ENCODE measurements at regions not wholly inside any gene's neighbourhood (a gene's known extent, or its start where the extent isn't known, plus 50 kb on each side); places are given as distances from the start of the nearest gene placed in this dataset.

- FAIRE-seq (no peak), DNase-seq (ENCODE audit: insufficient read length, low spot score) (no peak)
- TF ChIP-seq POLR2AphosphoS5 (IDR thresholded peaks at IDR 0.05; ENCODE audit: low read depth, low read length) (no peak), PAX5 (IDR thresholded peaks at IDR 0.05; ENCODE audit: insufficient read depth, low read length, severe bottlenecking) (no peak), TAF1 (IDR thresholded peaks at IDR 0.05; ENCODE audit: low read depth, low read length) (no peak), POU2F2 (IDR thresholded peaks at IDR 0.05; ENCODE audit: low read depth, low read length) (no peak), SPI1 (IDR thresholded peaks at IDR 0.05; ENCODE audit: low read depth, low read length) (no peak)
These were observed 180.8 kb upstream of the CHD6 start for GRCh38 chr20:41798930-41799502.

- DNase-seq (ENCODE audit: insufficient read length, low spot score) (no peak), FAIRE-seq (no peak)
These were observed 168.0 kb upstream of the CHD6 start for GRCh38 chr20:41786158-41786557.

GRCh38 chr20:41784209-41784958 lies 166.2 kb upstream of the CHD6 start:
- FAIRE-seq (no peak), DNase-seq (ENCODE audit: insufficient read length, low spot score) (no peak)
- TF ChIP-seq PAX5 (IDR thresholded peaks at IDR 0.05; ENCODE audit: insufficient read depth, low read length, severe bottlenecking) (no peak), POU2F2 (IDR thresholded peaks at IDR 0.05; ENCODE audit: low read depth, low read length) (no peak), TAF1 (IDR thresholded peaks at IDR 0.05; ENCODE audit: low read depth, low read length) (no peak), SPI1 (IDR thresholded peaks at IDR 0.05; ENCODE audit: low read depth, low read length) (no peak), POLR2AphosphoS5 (IDR thresholded peaks at IDR 0.05; ENCODE audit: low read depth, low read length) (no peak), POLR2A (IDR thresholded peaks at IDR 0.05; ENCODE audit: low read depth, low read length) (no peak)

More at GRCh38 chr20:41786158-41786557, 168.0 kb upstream of the CHD6 start:
- TF ChIP-seq POLR2A (IDR thresholded peaks at IDR 0.05; ENCODE audit: low read depth, low read length) (no peak), POU2F2 (IDR thresholded peaks at IDR 0.05; ENCODE audit: low read depth, low read length) (no peak), SPI1 (IDR thresholded peaks at IDR 0.05; ENCODE audit: low read depth, low read length) (no peak), TAF1 (IDR thresholded peaks at IDR 0.05; ENCODE audit: low read depth, low read length) (no peak), PAX5 (IDR thresholded peaks at IDR 0.05; ENCODE audit: insufficient read depth, low read length, severe bottlenecking) (no peak), POLR2AphosphoS5 (IDR thresholded peaks at IDR 0.05; ENCODE audit: low read depth, low read length) (no peak)

- FAIRE-seq (no peak), DNase-seq (ENCODE audit: insufficient read length, low spot score) (no peak)
These were observed 165.4 kb upstream of the CHD6 start for GRCh38 chr20:41783423-41784208.

GRCh38 chr20:41782730-41783406 lies 164.7 kb upstream of the CHD6 start:
- no peak for TF ChIP-seq POU2F2 (IDR thresholded peaks at IDR 0.05; ENCODE audit: low read depth, low read length)
- no peak for TF ChIP-seq PAX5 (IDR thresholded peaks at IDR 0.05; ENCODE audit: insufficient read depth, low read length, severe bottlenecking)
- no peak for TF ChIP-seq SPI1 (IDR thresholded peaks at IDR 0.05; ENCODE audit: low read depth, low read length)
- TF ChIP-seq POLR2AphosphoS5 (IDR thresholded peaks at IDR 0.05; ENCODE audit: low read depth, low read length), result no peak
- FAIRE-seq, result no peak
- no peak for DNase-seq (ENCODE audit: insufficient read length, low spot score)

More at GRCh38 chr20:41783423-41784208, 165.4 kb upstream of the CHD6 start:
- no peak for TF ChIP-seq SPI1 (IDR thresholded peaks at IDR 0.05; ENCODE audit: low read depth, low read length)
- TF ChIP-seq POLR2AphosphoS5 (IDR thresholded peaks at IDR 0.05; ENCODE audit: low read depth, low read length), result no peak
- TF ChIP-seq TAF1 (IDR thresholded peaks at IDR 0.05; ENCODE audit: low read depth, low read length), result no peak
- no peak for TF ChIP-seq POLR2A (IDR thresholded peaks at IDR 0.05; ENCODE audit: low read depth, low read length)
- no peak for TF ChIP-seq POU2F2 (IDR thresholded peaks at IDR 0.05; ENCODE audit: low read depth, low read length)
- TF ChIP-seq PAX5 (IDR thresholded peaks at IDR 0.05; ENCODE audit: insufficient read depth, low read length, severe bottlenecking), result no peak

- DNase-seq (ENCODE audit: insufficient read length, low spot score), result no peak
- no peak for TF ChIP-seq PAX5 (IDR thresholded peaks at IDR 0.05; ENCODE audit: insufficient read depth, low read length, severe bottlenecking)
- TF ChIP-seq POU2F2 (IDR thresholded peaks at IDR 0.05; ENCODE audit: low read depth, low read length), result no peak
- TF ChIP-seq POLR2AphosphoS5 (IDR thresholded peaks at IDR 0.05; ENCODE audit: low read depth, low read length), result no peak
- TF ChIP-seq SPI1 (IDR thresholded peaks at IDR 0.05; ENCODE audit: low read depth, low read length), result no peak
- no peak for TF ChIP-seq TAF1 (IDR thresholded peaks at IDR 0.05; ENCODE audit: low read depth, low read length)
- no peak for TF ChIP-seq POLR2A (IDR thresholded peaks at IDR 0.05; ENCODE audit: low read depth, low read length)
- no peak for FAIRE-seq
These were observed 164.1 kb upstream of the CHD6 start for GRCh38 chr20:41782255-41782654.

GRCh38 chr20:41776421-41776820 lies 158.2 kb upstream of the CHD6 start:
- FAIRE-seq, result no peak
- DNase-seq (ENCODE audit: insufficient read length, low spot score), result no peak
- TF ChIP-seq SPI1 (IDR thresholded peaks at IDR 0.05; ENCODE audit: low read depth, low read length), result no peak
- no peak for TF ChIP-seq POLR2A (IDR thresholded peaks at IDR 0.05; ENCODE audit: low read depth, low read length)
- TF ChIP-seq POLR2AphosphoS5 (IDR thresholded peaks at IDR 0.05; ENCODE audit: low read depth, low read length), result no peak
- no peak for TF ChIP-seq TAF1 (IDR thresholded peaks at IDR 0.05; ENCODE audit: low read depth, low read length)
- no peak for TF ChIP-seq PAX5 (IDR thresholded peaks at IDR 0.05; ENCODE audit: insufficient read depth, low read length, severe bottlenecking)
- TF ChIP-seq POU2F2 (IDR thresholded peaks at IDR 0.05; ENCODE audit: low read depth, low read length), result no peak

GRCh38 chr20:41774291-41774690 lies 156.1 kb upstream of the CHD6 start:
- DNase-seq (ENCODE audit: insufficient read length, low spot score) (no peak), FAIRE-seq (no peak)
- TF ChIP-seq TAF1 (IDR thresholded peaks at IDR 0.05; ENCODE audit: low read depth, low read length), result no peak
- TF ChIP-seq POU2F2 (IDR thresholded peaks at IDR 0.05; ENCODE audit: low read depth, low read length), result no peak
- no peak for TF ChIP-seq POLR2A (IDR thresholded peaks at IDR 0.05; ENCODE audit: low read depth, low read length)
- no peak for TF ChIP-seq PAX5 (IDR thresholded peaks at IDR 0.05; ENCODE audit: insufficient read depth, low read length, severe bottlenecking)
- TF ChIP-seq POLR2AphosphoS5 (IDR thresholded peaks at IDR 0.05; ENCODE audit: low read depth, low read length), result no peak
- TF ChIP-seq SPI1 (IDR thresholded peaks at IDR 0.05; ENCODE audit: low read depth, low read length), result no peak

Measured in GM12891 (cell line).